ENCODE measurements at regions not wholly inside any gene's neighbourhood (a gene's known extent, or its start where the extent isn't known, plus 50 kb on each side); places are given as distances from the start of the nearest gene placed in this dataset.

GRCh38 chr17:83012200-83012785 lies 67.1 kb upstream of the METRNL start:
- intact Hi-C loops (cut with micrococcal nuclease; ENCODE audit: unreplicated experiment): no loop called here
- no peaks in the 10 kb centered on the region for H3K36me3 Mint-ChIP-seq (ENCODE audit: insufficient read depth, unreplicated experiment)
- no peak for DNase-seq
- BruUV-seq (replicated peaks): no TSS peak
- H3K27me3 Mint-ChIP-seq (ENCODE audit: unreplicated experiment): no peaks in the 10 kb centered on the region
- H3K27ac Mint-ChIP-seq (ENCODE audit: unreplicated experiment): no peak overlapping the region
- TF ChIP-seq CTCF (IDR thresholded peaks at IDR 0.05; ENCODE audit: unreplicated experiment): no peak
- no peaks in the 10 kb centered on the region for H3K4me1 Mint-ChIP-seq (ENCODE audit: low read depth, unreplicated experiment)
- no peak overlapping the region for H3K4me3 Mint-ChIP-seq (ENCODE audit: low read depth, unreplicated experiment)
- CTCF ChIA-PET: no interaction called here
- H3K9me3 Mint-ChIP-seq (ENCODE audit: low read depth, unreplicated experiment): peaks cover 3% of the 10 kb centered on the region

- Mint-ChIP-seq H3K4me3 (ENCODE audit: low read depth, unreplicated experiment) (no peak overlapping the region), H3K9me3 (ENCODE audit: low read depth, unreplicated experiment) (peaks cover 3% of the 10 kb centered on the region), H3K4me1 (ENCODE audit: low read depth, unreplicated experiment) (no peaks in the 10 kb centered on the region), H3K27ac (ENCODE audit: unreplicated experiment) (no peak overlapping the region), H3K36me3 (ENCODE audit: insufficient read depth, unreplicated experiment) (no peaks in the 10 kb centered on the region), H3K27me3 (ENCODE audit: unreplicated experiment) (no peaks in the 10 kb centered on the region)
- DNase-seq: no peak
- no TSS peak for BruUV-seq (replicated peaks)
- intact Hi-C loops (cut with micrococcal nuclease; ENCODE audit: unreplicated experiment): no loop called here
- CTCF ChIA-PET: no interaction called here
- no peak for TF ChIP-seq CTCF (IDR thresholded peaks at IDR 0.05; ENCODE audit: unreplicated experiment)
Measured at GRCh38 chr17:83012868-83013778, 66.3 kb upstream of the METRNL start.

GRCh38 chr17:83013779-83014117 lies 65.7 kb upstream of the METRNL start:
- no peaks in the 10 kb centered on the region for H3K36me3 Mint-ChIP-seq (ENCODE audit: insufficient read depth, unreplicated experiment)
- no peak for TF ChIP-seq CTCF (IDR thresholded peaks at IDR 0.05; ENCODE audit: unreplicated experiment)
- no peak overlapping the region for H3K4me3 Mint-ChIP-seq (ENCODE audit: low read depth, unreplicated experiment)
- BruUV-seq (replicated peaks): no TSS peak
- peaks cover 3% of the 10 kb centered on the region for H3K9me3 Mint-ChIP-seq (ENCODE audit: low read depth, unreplicated experiment)
- intact Hi-C loops (cut with micrococcal nuclease; ENCODE audit: unreplicated experiment): no loop called here
- H3K4me1 Mint-ChIP-seq (ENCODE audit: low read depth, unreplicated experiment): no peaks in the 10 kb centered on the region
- DNase-seq: no peak
- CTCF ChIA-PET: no interaction called here
- no peaks in the 10 kb centered on the region for H3K27me3 Mint-ChIP-seq (ENCODE audit: unreplicated experiment)
- no peak overlapping the region for H3K27ac Mint-ChIP-seq (ENCODE audit: unreplicated experiment)

- intact Hi-C loops (cut with micrococcal nuclease; ENCODE audit: unreplicated experiment): no loop called here
- Mint-ChIP-seq H3K27ac (ENCODE audit: unreplicated experiment) (no peak overlapping the region), H3K27me3 (ENCODE audit: unreplicated experiment) (no peaks in the 10 kb centered on the region), H3K36me3 (ENCODE audit: insufficient read depth, unreplicated experiment) (no peaks in the 10 kb centered on the region), H3K4me1 (ENCODE audit: low read depth, unreplicated experiment) (no peaks in the 10 kb centered on the region), H3K4me3 (ENCODE audit: low read depth, unreplicated experiment) (no peak overlapping the region), H3K9me3 (ENCODE audit: low read depth, unreplicated experiment) (peaks cover 3% of the 10 kb centered on the region)
- DNase-seq: no peak
- CTCF ChIA-PET: no interaction called here
- BruUV-seq (replicated peaks): no TSS peak
- TF ChIP-seq CTCF (IDR thresholded peaks at IDR 0.05; ENCODE audit: unreplicated experiment): no peak
Measured at GRCh38 chr17:83014297-83014696, 65.1 kb upstream of the METRNL start.

All from Calu3 (cell line).